Testis (tissue), 2 donors: ENCODE measurements at regions not wholly inside any gene's neighbourhood (a gene's known extent, or its start where the extent isn't known, plus 50 kb on each side); places are given as distances from the start of the nearest gene placed in this dataset.

ENCODE experiments used
- DNase-seq: peaks from one replicate; pipeline ENCODE4 v3.0.0-alpha.2; 2019
- H3K27ac ChIP-seq, 2 donors: fragments of 200-600 bp; sonication (generic); one replicate each; pipeline ENCODE4 v1.5.1; 2019
- H3K27me3 ChIP-seq: fragments of 200-600 bp; sonication (generic); one replicate; pipeline ENCODE4 v1.5.1; 2019
- H3K36me3 ChIP-seq: fragments of 200-600 bp; sonication (generic); one replicate; pipeline ENCODE4 v1.5.1; 2017; ENCODE audit warnings: low read depth; ENCODE audit errors: missing control alignments
- H3K4me1 ChIP-seq: fragments of 200-600 bp; sonication (generic); one replicate; pipeline ENCODE4 v1.5.1; 2019
- H3K4me3 ChIP-seq, 2 donors: fragments of 200-600 bp; sonication (generic); one replicate each; pipeline ENCODE4 v1.5.1; 2017 to 2019
- H3K9me3 ChIP-seq: fragments of 200-600 bp; sonication (generic); one replicate; pipeline ENCODE4 v1.5.1; 2017
- POLR2A ChIP-seq: fragments of 450-650 bp; IDR thresholded peaks from one replicate; pipeline ENCODE4 v1.6.1; 2017; ENCODE audit warnings: antibody characterized with exemption, mild to moderate bottlenecking, moderate library complexity
- WGBS, 2 donors: methylation state at CpG; one replicate each; pipeline ENCODE4 v1.1.5; 2018; 5-methylcytosine and 5-hydroxymethylcytosine counted together
- intact Hi-C: fragments of 100-400 bp; cut with DNase I; formaldehyde crosslinking; loops from one replicate; pipeline ENCODE4 v1.15.1; 2023; ENCODE audit warnings: low total_unique reads
- TF ChIP-seq, protein P1 (sequence below), 3 experiments: fragments of 450-650 bp in 2 of 3; fragments of 200-600 bp in 1 of 3; sonication (generic) in 1 of 3; IDR thresholded peaks; one replicate each; pipeline ENCODE4 v1.5.1; 2016 to 2019; ENCODE audit warnings: antibody characterized with exemption in 3 of 3, mild to moderate bottlenecking in 2 of 3, moderate library complexity in 1 of 3

DNA sequence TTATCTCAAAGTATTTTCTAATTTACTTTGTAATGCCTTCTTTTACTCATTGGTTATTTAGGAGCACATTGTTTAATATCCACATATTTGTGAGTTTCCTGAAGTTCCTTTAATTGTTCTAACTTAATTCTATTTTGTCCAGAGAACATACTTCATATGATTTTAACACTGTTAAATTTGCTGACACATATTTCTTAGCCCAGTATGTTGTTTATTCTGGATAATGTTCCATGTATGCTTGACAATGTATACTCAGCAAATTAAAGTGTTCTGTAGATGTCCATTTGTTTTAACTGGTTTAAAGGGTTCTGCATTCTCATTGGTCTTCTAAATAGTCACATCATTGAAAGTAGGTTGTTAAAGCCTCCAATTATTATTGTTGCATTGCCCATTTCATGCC lies 643.7 kb upstream of the NR5A2 start:
- Histone ChIP-seq H3K27me3 (no peaks in the 10 kb centered on the region), H3K36me3 (no peaks in the 10 kb centered on the region), H3K27ac (no peak overlapping the region), H3K4me3 (no peak overlapping the region), H3K4me1 (no peaks in the 10 kb centered on the region), H3K9me3 (no peaks in the 10 kb centered on the region)
- DNase-seq: no peak
- intact Hi-C loops: no loop called here
- no peak for TF ChIP-seq POLR2A
- TF ChIP-seq, protein P1, sequence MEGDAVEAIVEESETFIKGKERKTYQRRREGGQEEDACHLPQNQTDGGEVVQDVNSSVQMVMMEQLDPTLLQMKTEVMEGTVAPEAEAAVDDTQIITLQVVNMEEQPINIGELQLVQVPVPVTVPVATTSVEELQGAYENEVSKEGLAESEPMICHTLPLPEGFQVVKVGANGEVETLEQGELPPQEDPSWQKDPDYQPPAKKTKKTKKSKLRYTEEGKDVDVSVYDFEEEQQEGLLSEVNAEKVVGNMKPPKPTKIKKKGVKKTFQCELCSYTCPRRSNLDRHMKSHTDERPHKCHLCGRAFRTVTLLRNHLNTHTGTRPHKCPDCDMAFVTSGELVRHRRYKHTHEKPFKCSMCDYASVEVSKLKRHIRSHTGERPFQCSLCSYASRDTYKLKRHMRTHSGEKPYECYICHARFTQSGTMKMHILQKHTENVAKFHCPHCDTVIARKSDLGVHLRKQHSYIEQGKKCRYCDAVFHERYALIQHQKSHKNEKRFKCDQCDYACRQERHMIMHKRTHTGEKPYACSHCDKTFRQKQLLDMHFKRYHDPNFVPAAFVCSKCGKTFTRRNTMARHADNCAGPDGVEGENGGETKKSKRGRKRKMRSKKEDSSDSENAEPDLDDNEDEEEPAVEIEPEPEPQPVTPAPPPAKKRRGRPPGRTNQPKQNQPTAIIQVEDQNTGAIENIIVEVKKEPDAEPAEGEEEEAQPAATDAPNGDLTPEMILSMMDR (IDR thresholded peaks at IDR 0.05): no peak

DNA sequence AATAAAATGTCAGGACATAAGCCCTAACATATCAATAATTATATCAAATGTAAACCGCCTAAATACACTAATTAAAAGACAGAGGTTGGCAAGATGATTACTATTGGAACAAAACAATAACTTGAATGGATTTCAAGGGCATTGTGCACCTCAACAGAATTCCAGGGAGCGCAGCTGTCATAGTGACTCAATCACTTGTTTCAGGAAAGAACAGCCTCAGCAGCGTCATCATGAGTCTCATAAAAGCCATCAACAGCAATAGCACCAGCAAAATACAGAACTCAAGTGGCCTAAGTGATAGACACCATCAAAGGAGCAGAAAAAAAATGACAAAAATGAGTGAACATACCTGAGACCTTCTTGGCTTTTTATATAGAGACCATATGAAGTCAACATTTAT lies 632.7 kb upstream of the NR5A2 start:
- no peak for TF ChIP-seq POLR2A
- TF ChIP-seq, protein P1 (IDR thresholded peaks at IDR 0.05): no peak
- DNase-seq: no peak
- H3K36me3 ChIP-seq: no peaks in the 10 kb centered on the region
- WGBS, 2 donors: 91 to 99% methylated on average over 3 of the region's 3 CpGs
- no peaks in the 10 kb centered on the region for H3K27me3 ChIP-seq
- no peak overlapping the region for H3K27ac ChIP-seq
- no peaks in the 10 kb centered on the region for H3K9me3 ChIP-seq
- intact Hi-C loops: no loop called here
- H3K4me3 ChIP-seq: no peak overlapping the region
- H3K4me1 ChIP-seq: no peaks in the 10 kb centered on the region

DNA sequence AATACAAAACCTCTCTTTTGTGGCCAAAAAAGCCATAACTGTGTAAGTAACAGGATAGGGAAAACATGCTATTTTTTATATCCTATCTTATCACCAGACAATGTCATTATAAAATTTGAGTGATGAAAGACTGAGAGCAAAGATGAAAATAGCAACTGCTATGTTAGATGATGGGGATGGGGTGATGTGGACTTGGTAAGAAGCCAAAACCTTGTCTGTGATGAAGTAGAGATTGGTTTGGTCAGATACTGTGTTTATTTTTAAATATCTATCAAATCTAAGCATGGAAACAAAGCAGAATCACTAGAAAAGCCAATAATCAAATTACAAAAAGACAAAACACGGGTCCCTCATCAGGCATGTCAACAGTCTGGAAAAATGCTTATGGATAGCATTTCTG lies 631.1 kb upstream of the NR5A2 start:
- H3K4me3 ChIP-seq: no peak overlapping the region

DNA sequence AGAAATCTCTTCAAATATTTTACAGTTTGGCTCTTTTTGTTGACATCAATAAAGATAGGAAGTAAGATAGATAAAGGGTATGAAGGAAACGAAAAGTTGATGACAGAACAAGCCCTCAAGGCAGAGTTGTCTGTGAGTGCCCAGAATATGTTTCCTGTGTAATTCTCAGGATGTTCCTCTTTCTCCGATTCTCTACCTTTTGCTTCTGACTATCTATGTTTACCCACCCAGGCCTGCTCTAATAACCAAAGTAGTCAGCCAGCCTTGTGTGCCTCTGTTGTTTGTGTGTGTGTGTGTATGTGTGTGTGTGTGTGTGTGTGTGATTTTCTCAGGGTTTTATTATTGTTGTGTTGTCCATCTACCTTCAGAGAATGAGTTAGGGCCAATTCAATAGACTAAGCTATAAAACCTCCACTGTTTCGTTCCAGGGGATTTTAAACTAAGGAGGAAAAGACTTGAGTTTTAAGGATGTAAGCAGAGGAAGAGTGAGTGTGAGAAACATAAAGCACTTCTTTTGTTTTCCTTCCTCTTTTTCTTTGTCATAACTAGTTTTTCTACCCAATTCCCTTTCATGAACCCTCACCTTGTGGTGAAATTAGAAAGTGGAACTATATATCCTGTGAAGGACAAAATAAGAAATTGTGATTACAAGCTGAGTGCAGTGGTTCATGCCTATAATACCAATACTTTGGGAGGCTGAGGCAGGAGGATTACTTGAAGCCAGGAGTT lies 627.4 kb upstream of the NR5A2 start:
- Histone ChIP-seq H3K9me3 (no peaks in the 10 kb centered on the region), H3K36me3 (no peaks in the 10 kb centered on the region), H3K4me1 (no peaks in the 10 kb centered on the region), H3K27me3 (no peaks in the 10 kb centered on the region), H3K27ac (no peak overlapping the region), H3K4me3 (no peak overlapping the region)
- WGBS, 2 donors: 70 to 85% methylated on average over 3 of the region's 3 CpGs
- DNase-seq: no peak
- intact Hi-C loops: no loop called here
- TF ChIP-seq, protein P1 (IDR thresholded peaks at IDR 0.05): no peak
- TF ChIP-seq POLR2A: no peak

More for the DNA sequence above, 631.1 kb upstream of the NR5A2 start:
- no peak for DNase-seq
- Histone ChIP-seq H3K27me3 (no peaks in the 10 kb centered on the region), H3K9me3 (no peaks in the 10 kb centered on the region), H3K27ac (no peak overlapping the region), H3K4me1 (no peaks in the 10 kb centered on the region), H3K36me3 (no peaks in the 10 kb centered on the region)
- intact Hi-C loops: no loop called here
- no peak for TF ChIP-seq POLR2A
- TF ChIP-seq, protein P1 (IDR thresholded peaks at IDR 0.05): no peak
- 67% methylated on average over 1 of the region's 1 CpG for WGBS, 2 donors

DNA sequence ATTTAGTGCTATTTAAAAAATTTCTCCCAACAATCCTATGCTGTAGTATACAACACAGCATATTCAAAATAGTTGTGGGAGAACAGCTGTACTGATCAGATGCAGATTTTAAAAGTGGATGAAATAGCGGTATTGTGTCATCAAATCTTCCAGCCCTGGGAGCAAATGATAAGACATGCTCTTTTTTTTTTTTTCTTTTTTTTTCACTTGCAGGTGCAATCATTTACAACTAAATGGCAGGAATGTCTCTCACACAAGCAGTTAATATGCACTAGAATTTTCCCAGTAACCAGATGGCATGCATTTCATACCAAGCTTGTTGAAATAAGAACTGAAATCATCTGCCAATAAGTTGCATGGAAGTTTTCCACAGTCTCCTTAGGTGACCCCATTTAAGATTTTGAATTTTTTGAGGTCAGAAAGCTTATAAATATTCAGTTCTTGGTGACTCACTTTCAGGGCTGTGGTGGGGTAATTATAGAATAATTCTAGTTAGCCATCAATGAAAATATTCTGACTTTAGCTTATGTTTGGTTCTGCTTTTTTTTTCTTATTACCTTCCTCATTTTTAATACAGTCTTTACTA lies 623.9 kb upstream of the NR5A2 start:
- no peaks in the 10 kb centered on the region for H3K36me3 ChIP-seq
- no peaks in the 10 kb centered on the region for H3K4me1 ChIP-seq
- intact Hi-C loops: no loop called here
- 61 to 72% methylated on average over 1 of the region's 1 CpG for WGBS, 2 donors
- TF ChIP-seq, protein P1 (IDR thresholded peaks at IDR 0.05): no peak
- TF ChIP-seq POLR2A: no peak
- H3K9me3 ChIP-seq: no peaks in the 10 kb centered on the region
- H3K27me3 ChIP-seq: no peaks in the 10 kb centered on the region
- H3K27ac ChIP-seq: no peak overlapping the region
- no peak overlapping the region for H3K4me3 ChIP-seq
- DNase-seq: no peak
